HFFc6 (cell line): ENCODE measurements at regions not wholly inside any gene's neighbourhood (a gene's known extent, or its start where the extent isn't known, plus 50 kb on each side); places are given as distances from the start of the nearest gene placed in this dataset.

Experiments
- DNase-seq: peaks from one replicate; pipeline ENCODE4 v3.0.0-alpha.2; 2018
- H3K27ac Mint-ChIP-seq: 2 replicates; pipeline ENCODE4 v1.8.0; 2020; ENCODE audit warnings: mild to moderate bottlenecking, mixed read lengths
- H3K27me3 Mint-ChIP-seq: 2 replicates; pipeline ENCODE4 v1.8.0; 2021; ENCODE audit warnings: mild to moderate bottlenecking, moderate library complexity, mixed read lengths; ENCODE audit not compliant: insufficient read depth
- H3K36me3 Mint-ChIP-seq: 2 replicates; pipeline ENCODE4 v1.8.0; 2021; ENCODE audit warnings: low read depth, mixed read lengths
- H3K4me1 Mint-ChIP-seq: 2 replicates; pipeline ENCODE4 v1.8.0; 2020; ENCODE audit warnings: low read depth, mixed read lengths
- H3K4me3 Mint-ChIP-seq: 2 replicates; pipeline ENCODE4 v1.8.0; 2020; ENCODE audit warnings: mild to moderate bottlenecking, moderate library complexity, mixed read lengths
- H3K9me3 Mint-ChIP-seq: 2 replicates; pipeline ENCODE4 v1.8.0; 2020; ENCODE audit warnings: mild to moderate bottlenecking, mixed read lengths
- TF ChIP-seq, protein P1 (sequence below): fragments of 200-600 bp; sonication (generic); IDR thresholded peaks from 2 replicates; pipeline ENCODE4 v1.5.0; 2021; ENCODE audit warnings: antibody characterized with exemption, mild to moderate bottlenecking

DNA sequence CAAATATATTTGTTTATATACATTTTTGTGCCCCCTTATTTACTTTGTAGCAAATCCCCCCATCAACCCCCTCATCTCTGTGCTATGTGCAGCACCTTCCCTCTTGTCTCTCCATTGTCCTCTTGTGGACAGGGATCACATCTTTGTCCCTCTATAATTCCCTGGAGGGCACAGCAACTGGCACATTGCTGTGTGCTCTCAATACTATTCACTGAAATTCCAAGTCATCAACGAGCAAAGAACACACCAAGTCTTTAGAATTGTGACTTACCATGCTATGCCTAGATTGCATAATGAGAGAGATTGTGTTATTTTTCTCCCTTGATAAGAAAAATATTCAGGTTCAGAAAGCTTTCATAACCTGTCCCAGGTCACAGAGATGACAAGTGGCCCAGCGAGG lies 54.6 kb upstream of the ACAN start:
- Mint-ChIP-seq H3K36me3 (peaks cover 6% of the 10 kb centered on the region; the same call in 1 of the 2 replicates), H3K9me3 (no peaks in the 10 kb centered on the region), H3K4me1 (peaks cover 42% of the 10 kb centered on the region), H3K27ac (no peak overlapping the region), H3K4me3 (no peak overlapping the region), H3K27me3 (peaks cover 25% of the 10 kb centered on the region)
- no peak for DNase-seq
- TF ChIP-seq, protein P1, sequence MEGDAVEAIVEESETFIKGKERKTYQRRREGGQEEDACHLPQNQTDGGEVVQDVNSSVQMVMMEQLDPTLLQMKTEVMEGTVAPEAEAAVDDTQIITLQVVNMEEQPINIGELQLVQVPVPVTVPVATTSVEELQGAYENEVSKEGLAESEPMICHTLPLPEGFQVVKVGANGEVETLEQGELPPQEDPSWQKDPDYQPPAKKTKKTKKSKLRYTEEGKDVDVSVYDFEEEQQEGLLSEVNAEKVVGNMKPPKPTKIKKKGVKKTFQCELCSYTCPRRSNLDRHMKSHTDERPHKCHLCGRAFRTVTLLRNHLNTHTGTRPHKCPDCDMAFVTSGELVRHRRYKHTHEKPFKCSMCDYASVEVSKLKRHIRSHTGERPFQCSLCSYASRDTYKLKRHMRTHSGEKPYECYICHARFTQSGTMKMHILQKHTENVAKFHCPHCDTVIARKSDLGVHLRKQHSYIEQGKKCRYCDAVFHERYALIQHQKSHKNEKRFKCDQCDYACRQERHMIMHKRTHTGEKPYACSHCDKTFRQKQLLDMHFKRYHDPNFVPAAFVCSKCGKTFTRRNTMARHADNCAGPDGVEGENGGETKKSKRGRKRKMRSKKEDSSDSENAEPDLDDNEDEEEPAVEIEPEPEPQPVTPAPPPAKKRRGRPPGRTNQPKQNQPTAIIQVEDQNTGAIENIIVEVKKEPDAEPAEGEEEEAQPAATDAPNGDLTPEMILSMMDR = no peak

DNA sequence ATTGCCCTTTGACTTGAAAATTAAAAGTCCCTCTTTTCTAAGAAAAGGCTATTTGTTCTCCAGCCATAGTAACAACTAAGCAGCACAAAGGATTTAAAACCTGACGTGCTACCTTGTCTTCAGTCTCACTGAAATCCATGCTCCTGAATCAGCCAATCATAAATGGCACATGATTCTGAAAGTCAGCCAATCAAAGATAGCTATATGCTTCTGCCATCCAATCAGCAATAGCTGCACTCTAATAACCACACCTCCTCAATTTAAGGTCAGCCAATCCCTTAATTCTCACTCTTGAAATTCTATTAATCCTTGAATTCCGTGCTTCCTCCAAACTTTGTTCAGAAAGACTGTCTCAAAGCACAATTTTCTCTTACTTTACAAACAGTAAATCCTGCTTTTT lies 53.5 kb upstream of the ACAN start:
- no peak overlapping the region for H3K4me3 Mint-ChIP-seq
- peaks cover 31% of the 10 kb centered on the region for H3K4me1 Mint-ChIP-seq
- H3K27me3 Mint-ChIP-seq = peaks cover 25% of the 10 kb centered on the region
- no peak for DNase-seq
- no peak overlapping the region for H3K27ac Mint-ChIP-seq
- H3K36me3 Mint-ChIP-seq = peaks cover 6% of the 10 kb centered on the region; the same call in 1 of the 2 replicates
- TF ChIP-seq, protein P1 = no peak
- H3K9me3 Mint-ChIP-seq = no peaks in the 10 kb centered on the region

DNA sequence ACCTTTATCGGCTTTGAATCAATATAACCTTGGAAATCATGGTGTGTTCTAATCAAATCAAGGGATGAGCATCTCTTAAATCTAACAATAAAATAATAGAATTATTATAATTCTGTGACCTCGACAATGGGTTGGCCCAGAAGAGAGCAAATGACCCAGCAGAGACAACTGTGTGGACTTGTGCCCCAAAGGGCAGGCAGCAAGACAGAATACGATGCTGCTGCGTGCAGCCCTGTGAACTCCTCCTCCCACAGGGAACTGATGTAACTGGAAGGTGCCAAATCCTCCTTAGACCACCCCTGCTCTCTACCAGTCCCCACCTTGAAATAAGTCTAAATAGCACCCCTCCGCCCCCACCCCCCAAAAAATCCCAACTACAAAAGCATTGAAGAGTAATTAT lies 50.7 kb upstream of the ACAN start:
- Mint-ChIP-seq H3K9me3 (no peaks in the 10 kb centered on the region), H3K4me1 (peaks cover 3% of the 10 kb centered on the region), H3K4me3 (no peak overlapping the region), H3K27me3 (peaks cover 35% of the 10 kb centered on the region), H3K27ac (no peak overlapping the region), H3K36me3 (peaks cover 6% of the 10 kb centered on the region; the same call in 1 of the 2 replicates)
- DNase-seq = no peak
- TF ChIP-seq, protein P1 = no peak

DNA sequence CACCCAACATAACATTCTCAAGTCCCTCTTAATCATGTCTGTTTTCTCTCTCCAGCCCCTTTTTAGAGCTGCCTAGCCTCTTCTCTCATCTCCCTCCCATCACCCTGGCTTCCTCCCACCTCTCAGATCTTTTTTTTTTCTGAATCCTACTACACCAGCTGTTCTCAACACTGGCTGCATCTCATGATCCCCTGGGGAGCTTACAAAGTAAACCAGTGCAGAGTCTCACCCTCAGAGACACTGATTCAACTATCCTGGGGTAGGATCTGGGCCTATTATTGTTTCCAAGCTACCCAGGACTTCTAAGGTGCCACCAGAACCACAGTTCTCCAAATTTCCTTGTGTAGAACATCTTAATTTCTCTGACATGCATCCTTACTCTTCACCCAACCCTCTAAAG lies 50.3 kb upstream of the ACAN start:
- Mint-ChIP-seq H3K4me3 (no peak overlapping the region), H3K36me3 (peaks cover 6% of the 10 kb centered on the region; the same call in 1 of the 2 replicates), H3K4me1 (no peaks in the 10 kb centered on the region; the same call in 1 of the 2 replicates), H3K27me3 (peaks cover 35% of the 10 kb centered on the region), H3K27ac (no peak overlapping the region), H3K9me3 (no peaks in the 10 kb centered on the region)
- TF ChIP-seq, protein P1 = no peak
- no peak for DNase-seq
